ENCODE measurements at regions not wholly inside any gene's neighbourhood (a gene's known extent, or its start where the extent isn't known, plus 50 kb on each side); places are given as distances from the start of the nearest gene placed in this dataset.

DNA sequence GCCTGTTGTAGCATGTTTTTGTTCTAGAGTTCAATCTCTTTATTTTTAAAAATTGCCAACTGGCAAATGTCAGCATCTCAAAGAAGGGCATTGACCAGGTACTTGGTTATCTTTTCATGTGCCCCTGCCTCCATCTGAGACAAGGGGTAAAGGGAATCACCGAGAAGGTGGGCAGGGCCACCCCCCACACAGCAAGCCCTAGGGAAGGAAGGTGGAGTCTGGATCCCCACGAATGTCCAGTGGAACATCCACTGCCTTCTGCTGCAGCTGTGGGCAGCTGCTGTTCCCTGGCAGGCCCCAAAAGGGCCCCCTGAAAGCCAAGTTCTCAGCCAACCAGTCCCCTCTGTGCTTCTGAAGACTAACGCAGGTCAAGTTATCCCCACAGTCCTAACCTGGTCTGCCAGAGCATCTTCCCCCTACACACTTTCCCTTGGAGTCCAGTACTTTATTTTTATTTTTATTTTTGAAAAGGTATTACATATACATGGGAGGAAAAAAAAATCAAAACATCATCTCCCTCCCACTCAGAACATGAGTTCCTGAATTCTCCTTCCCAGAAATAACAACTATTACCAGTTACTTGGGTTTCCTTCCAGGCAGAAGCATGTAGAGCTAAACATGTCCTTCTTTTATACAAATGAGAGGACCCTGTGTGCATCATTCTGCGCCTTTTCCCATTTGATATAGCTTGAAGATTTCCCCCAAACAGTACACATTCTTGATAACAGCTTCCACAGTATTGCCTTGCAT lies 253.7 kb downstream of the MAFB start:
- no peak overlapping the region for H3K27ac Mint-ChIP-seq
- no peaks in the 10 kb centered on the region for H3K27me3 Mint-ChIP-seq
- H3K9me3 Mint-ChIP-seq = no peaks in the 10 kb centered on the region
- H3K4me1 Mint-ChIP-seq (ENCODE audit: low read depth) = no peaks in the 10 kb centered on the region
- POLR2A ChIA-PET = no interaction called here
- no peaks in the 10 kb centered on the region for H3K36me3 Mint-ChIP-seq (ENCODE audit: low read depth)
- ATAC-seq = no peak
- intact Hi-C loops (cut with micrococcal nuclease) = no loop called here
- TF ChIP-seq, protein P1, sequence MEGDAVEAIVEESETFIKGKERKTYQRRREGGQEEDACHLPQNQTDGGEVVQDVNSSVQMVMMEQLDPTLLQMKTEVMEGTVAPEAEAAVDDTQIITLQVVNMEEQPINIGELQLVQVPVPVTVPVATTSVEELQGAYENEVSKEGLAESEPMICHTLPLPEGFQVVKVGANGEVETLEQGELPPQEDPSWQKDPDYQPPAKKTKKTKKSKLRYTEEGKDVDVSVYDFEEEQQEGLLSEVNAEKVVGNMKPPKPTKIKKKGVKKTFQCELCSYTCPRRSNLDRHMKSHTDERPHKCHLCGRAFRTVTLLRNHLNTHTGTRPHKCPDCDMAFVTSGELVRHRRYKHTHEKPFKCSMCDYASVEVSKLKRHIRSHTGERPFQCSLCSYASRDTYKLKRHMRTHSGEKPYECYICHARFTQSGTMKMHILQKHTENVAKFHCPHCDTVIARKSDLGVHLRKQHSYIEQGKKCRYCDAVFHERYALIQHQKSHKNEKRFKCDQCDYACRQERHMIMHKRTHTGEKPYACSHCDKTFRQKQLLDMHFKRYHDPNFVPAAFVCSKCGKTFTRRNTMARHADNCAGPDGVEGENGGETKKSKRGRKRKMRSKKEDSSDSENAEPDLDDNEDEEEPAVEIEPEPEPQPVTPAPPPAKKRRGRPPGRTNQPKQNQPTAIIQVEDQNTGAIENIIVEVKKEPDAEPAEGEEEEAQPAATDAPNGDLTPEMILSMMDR (IDR thresholded peaks at IDR 0.05) = no peak
- H3K4me3 Mint-ChIP-seq = no peak overlapping the region
- CTCF ChIA-PET = no interaction called here
- no peak for DNase-seq

DNA sequence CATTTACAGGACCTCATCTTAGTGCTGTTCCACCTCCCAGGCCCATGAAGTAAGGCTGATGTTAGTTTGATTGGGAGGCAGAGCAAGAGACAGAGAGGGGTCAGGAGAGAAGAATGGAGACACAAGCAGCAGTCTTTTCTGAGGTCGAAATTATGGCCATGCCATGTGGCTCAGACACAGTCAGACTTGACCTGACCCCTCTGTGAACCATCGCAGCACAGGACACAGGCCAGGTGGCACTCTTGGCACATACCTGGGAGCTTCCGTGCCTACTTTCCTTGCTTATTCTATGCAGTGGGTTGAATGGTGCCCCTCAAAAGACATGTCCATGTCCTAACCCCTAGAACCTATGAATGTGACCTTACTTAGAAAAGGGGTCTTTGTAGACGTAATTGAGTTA lies 254.9 kb downstream of the MAFB start:
- Mint-ChIP-seq H3K36me3 (ENCODE audit: low read depth) (no peaks in the 10 kb centered on the region), H3K27ac (no peak overlapping the region), H3K9me3 (no peaks in the 10 kb centered on the region), H3K27me3 (no peaks in the 10 kb centered on the region), H3K4me3 (no peak overlapping the region), H3K4me1 (ENCODE audit: low read depth) (no peaks in the 10 kb centered on the region)
- POLR2A ChIA-PET = interaction anchor here (0.6 kb wide), 2 partner anchors 17 to 363 kb away, joined by 3 read pairs; no protein-coding TSS in a partner anchor
- DNase-seq (no peak), ATAC-seq (no peak)
- intact Hi-C loops (cut with micrococcal nuclease) = no loop called here
- CTCF ChIA-PET = no interaction called here
- TF ChIP-seq, protein P1 (IDR thresholded peaks at IDR 0.05) = no peak

- TF ChIP-seq, protein P1 (IDR thresholded peaks at IDR 0.05) = no peak
- H3K4me1 Mint-ChIP-seq (ENCODE audit: low read depth) = no peaks in the 10 kb centered on the region
- H3K4me3 Mint-ChIP-seq = no peak overlapping the region
- no peak for ATAC-seq
- H3K36me3 Mint-ChIP-seq (ENCODE audit: low read depth) = no peaks in the 10 kb centered on the region
- intact Hi-C loops (cut with micrococcal nuclease) = no loop called here
- peaks cover 2% of the 10 kb centered on the region for H3K27me3 Mint-ChIP-seq
- no peak overlapping the region for H3K27ac Mint-ChIP-seq
- DNase-seq = no peak
- ChIA-PET CTCF (no interaction called here), POLR2A (interaction anchor here (0.6 kb wide), 1 partner anchor 18 kb away, joined by 3 read pairs; no protein-coding TSS in a partner anchor)
- no peaks in the 10 kb centered on the region for H3K9me3 Mint-ChIP-seq
Measured at GRCh38 chr20:40433341-40433861, 255.6 kb downstream of the MAFB start.

DNA sequence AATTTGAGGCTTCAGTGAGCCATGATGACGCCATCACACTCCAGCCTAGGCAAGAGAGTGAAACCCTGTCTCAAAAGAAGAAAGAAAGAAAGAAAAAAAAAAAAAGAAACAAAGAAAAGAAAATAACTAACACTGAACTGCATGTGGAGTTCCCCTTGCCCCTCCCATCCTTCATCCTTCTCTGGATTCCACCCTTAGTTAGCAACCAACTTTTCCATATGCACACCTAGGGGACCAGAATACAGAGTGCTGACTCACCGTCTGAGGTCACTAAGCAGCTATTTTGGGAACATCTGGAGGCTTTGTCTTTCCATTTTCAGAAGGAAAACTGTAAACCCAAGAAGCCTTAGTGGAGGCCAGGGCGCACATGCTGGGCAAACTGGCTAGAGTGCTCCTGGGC lies 257.4 kb downstream of the MAFB start:
- H3K27me3 Mint-ChIP-seq = peaks cover 2% of the 10 kb centered on the region
- TF ChIP-seq, protein P1 (IDR thresholded peaks at IDR 0.05) = no peak
- ChIA-PET CTCF (no interaction called here), POLR2A (no interaction called here)
- no peak overlapping the region for H3K4me3 Mint-ChIP-seq
- ATAC-seq (no peak), DNase-seq (no peak)
- H3K9me3 Mint-ChIP-seq = no peaks in the 10 kb centered on the region
- intact Hi-C loops (cut with micrococcal nuclease) = no loop called here
- no peak overlapping the region for H3K27ac Mint-ChIP-seq
- H3K4me1 Mint-ChIP-seq (ENCODE audit: low read depth) = no peaks in the 10 kb centered on the region
- H3K36me3 Mint-ChIP-seq (ENCODE audit: low read depth) = no peaks in the 10 kb centered on the region

- Mint-ChIP-seq H3K36me3 (ENCODE audit: low read depth) (no peaks in the 10 kb centered on the region), H3K9me3 (no peaks in the 10 kb centered on the region), H3K27me3 (peaks cover 2% of the 10 kb centered on the region), H3K4me1 (ENCODE audit: low read depth) (no peaks in the 10 kb centered on the region), H3K27ac (no peak overlapping the region), H3K4me3 (no peak overlapping the region)
- DNase-seq (no peak), ATAC-seq (no peak)
- ChIA-PET CTCF (no interaction called here), POLR2A (no interaction called here)
- intact Hi-C loops (cut with micrococcal nuclease) = no loop called here
- TF ChIP-seq, protein P1 (IDR thresholded peaks at IDR 0.05) = no peak
Measured at GRCh38 chr20:40431112-40431511, 257.9 kb downstream of the MAFB start.

All from activated CD8-positive, alpha-beta T cell treated with anti-CD3 and anti-CD28 coated beads for 36 hours (primary cell).